Endothelial cell of umbilical vein (primary cell): ENCODE measurements at regions not wholly inside any gene's neighbourhood (a gene's known extent, or its start where the extent isn't known, plus 50 kb on each side); places are given as distances from the start of the nearest gene placed in this dataset.

Experiments
- BruUV-seq: library from RNA; stranded (reverse); fragments of 400-500 nt; replicated peaks from 2 replicates; lab custom pipeline; 2021; lab: Mats Ljungman, UMichigan
- CTCF ChIA-PET: fragments of 300-600, 350-600 bp; sonication (Branson Sonifier 250); formaldehyde crosslinking; loops from one replicate; lab custom pipeline; 2021; ENCODE audit warnings: antibody characterized with exemption, inconsistent platforms; lab: Charles Lee
- POLR2A ChIA-PET: fragments of 300-600, 350-600 bp; sonication (Branson Sonifier 250); formaldehyde crosslinking; loops from one replicate; lab custom pipeline; 2021; ENCODE audit warnings: antibody characterized with exemption, inconsistent platforms; lab: Charles Lee
- DNase-seq: peaks from one replicate; pipeline ENCODE4 v3.0.0-alpha.2; 2011; ENCODE audit warnings: low read depth, low spot score
- FAIRE-seq: peaks from 2 replicates; lab custom pipeline; 2011; peaks lifted over from hg19 to GRCh38; lab: Jason Lieb, UNC
- H2AFZ ChIP-seq: 2 replicates; pipeline ENCODE4 v1.6.0; 2012; ENCODE audit warnings: low read depth, low read length, control low read depth, inconsistent platforms
- H3K27ac ChIP-seq: 2 replicates; pipeline ENCODE4 v1.5.1; 2011; ENCODE audit warnings: low read depth, mild to moderate bottlenecking, control low read depth, low read length, moderate library complexity; ENCODE audit not compliant: insufficient read depth
- H3K27me3 ChIP-seq, 2 experiments: 2 replicates each; pipeline versions ENCODE4 v1.6.0 to v1.6.1; 2011; ENCODE audit warnings: low read length in 2 of 2, mixed read lengths in 1 of 2; ENCODE audit not compliant: control insufficient read depth in 2 of 2, insufficient read depth in 2 of 2
- H3K36me3 ChIP-seq, 2 experiments: 2 replicates in 1 of 2; 3 replicates in 1 of 2; pipeline ENCODE4 v1.5.1; 2011; ENCODE audit warnings: low read length in 2 of 2, mild to moderate bottlenecking in 1 of 2, moderate library complexity in 1 of 2; ENCODE audit not compliant: control insufficient read depth in 2 of 2, insufficient read depth in 2 of 2; ENCODE audit errors: extremely low read depth in 1 of 2
- H3K4me1 ChIP-seq: 3 replicates; pipeline ENCODE4 v1.5.1; 2011; ENCODE audit warnings: mild to moderate bottlenecking, low read length; ENCODE audit not compliant: control insufficient read depth, insufficient read depth; ENCODE audit errors: extremely low read depth
- H3K4me2 ChIP-seq: 2 replicates; pipeline ENCODE4 v1.6.1; 2011; ENCODE audit warnings: low read length, control low read depth, mixed read lengths; ENCODE audit not compliant: insufficient read depth
- H3K4me3 ChIP-seq, 3 experiments: fragments of 200-600 bp in 1 of 3; sonication (generic), shearing (Covaris generic) in 1 of 3; replicated peaks in 1 of 3; 2 replicates each; pipeline ENCODE4 v1.5.1; 2011 to 2016; ENCODE audit warnings: control low read depth in 3 of 3, low read length in 3 of 3, mild to moderate bottlenecking in 2 of 3, inconsistent platforms in 1 of 3, low read depth in 1 of 3, moderate library complexity in 1 of 3; ENCODE audit not compliant: insufficient read depth in 1 of 3
- H3K79me2 ChIP-seq: 2 replicates; pipeline ENCODE4 v1.6.0; 2012; ENCODE audit warnings: low read length, inconsistent platforms; ENCODE audit not compliant: control insufficient read depth, insufficient read depth
- H3K9ac ChIP-seq: replicated peaks from 2 replicates; pipeline ENCODE3; 2011; ENCODE audit warnings: low read length, control low read depth; ENCODE audit not compliant: insufficient read depth; ENCODE audit errors: extremely low read depth
- H3K9me1 ChIP-seq: replicated peaks from 3 replicates; pipeline ENCODE4 v1.6.0; 2011; ENCODE audit warnings: mild to moderate bottlenecking, low read length; ENCODE audit not compliant: control insufficient read depth, insufficient read depth; ENCODE audit errors: extremely low read depth
- H3K9me3 ChIP-seq: replicated peaks from 2 replicates; pipeline ENCODE4 v1.5.1; 2012; ENCODE audit warnings: low read length, inconsistent platforms; ENCODE audit not compliant: control insufficient read depth, insufficient read depth
- H4K20me1 ChIP-seq: replicated peaks from 2 replicates; pipeline ENCODE3; 2011; ENCODE audit warnings: mild to moderate bottlenecking, low read length; ENCODE audit not compliant: control insufficient read depth, insufficient read depth; ENCODE audit errors: extremely low read depth
- EZH2 ChIP-seq: IDR thresholded peaks from 2 replicates; pipeline ENCODE4 v1.6.1; 2012; ENCODE audit warnings: borderline replicate concordance, low read depth, mild to moderate bottlenecking, moderate library complexity, low read length, inconsistent platforms; ENCODE audit not compliant: severe bottlenecking
- FOS ChIP-seq: IDR thresholded peaks from 2 replicates; pipeline ENCODE4 v1.6.1; 2011; ENCODE audit warnings: mild to moderate bottlenecking, low read length, moderate library complexity, borderline replicate concordance; ENCODE audit not compliant: insufficient read depth
- GATA2 ChIP-seq: IDR thresholded peaks from 2 replicates; pipeline ENCODE4 v1.7.0; 2011; ENCODE audit warnings: low read depth, mild to moderate bottlenecking, moderate library complexity, mixed read lengths, low read length; ENCODE audit not compliant: insufficient read length, insufficient read depth
- JUN ChIP-seq: IDR thresholded peaks from 2 replicates; pipeline ENCODE4 v1.6.1; 2011; ENCODE audit warnings: borderline replicate concordance, low read depth; ENCODE audit not compliant: insufficient read length, insufficient read depth
- MYC ChIP-seq: IDR thresholded peaks from one replicate; pipeline ENCODE4 v1.6.1; 2011; ENCODE audit warnings: mild to moderate bottlenecking, low read depth, low read length
- POLR2A ChIP-seq: IDR thresholded peaks from 2 replicates; pipeline ENCODE4 v1.6.1; 2012; ENCODE audit warnings: low read depth, mild to moderate bottlenecking, control low read depth, low read length
- POLR2AphosphoS5 ChIP-seq: IDR thresholded peaks from 2 replicates; pipeline ENCODE4 v1.6.1; 2012; ENCODE audit warnings: low read depth, mild to moderate bottlenecking, control low read depth, low read length, moderate library complexity; ENCODE audit not compliant: insufficient read depth
- dilution Hi-C: fragments of 300-500 bp; cut with MboI; formaldehyde crosslinking; loops from one replicate; pipeline ENCODE4 v1.15.0; 2019; ENCODE audit warnings: low sequenced_read_pairs; ENCODE audit not compliant: extremely low pct_ligation_motif_present
- intact Hi-C: fragments of 100-400 bp; cut with micrococcal nuclease; formaldehyde crosslinking; loops from one replicate; pipeline ENCODE4 v1.10.0; 2022
- TF ChIP-seq, protein P1 (sequence below): IDR thresholded peaks from 2 replicates; pipeline ENCODE4 v1.6.1; 2011; ENCODE audit not compliant: insufficient read depth, insufficient read length
- TF ChIP-seq, protein P2 (sequence below), 2 donors: IDR thresholded peaks; 1 replicate in 1 of 2; 2 replicates in 1 of 2; pipeline ENCODE4 v1.5.1; 2011; ENCODE audit warnings: low read length in 2 of 2, mild to moderate bottlenecking in 2 of 2, moderate library complexity in 2 of 2, control low read depth in 1 of 2, inconsistent platforms in 1 of 2, low read depth in 1 of 2; ENCODE audit not compliant: insufficient read depth in 1 of 2; ENCODE audit errors: extremely low read depth in 1 of 2

DNA sequence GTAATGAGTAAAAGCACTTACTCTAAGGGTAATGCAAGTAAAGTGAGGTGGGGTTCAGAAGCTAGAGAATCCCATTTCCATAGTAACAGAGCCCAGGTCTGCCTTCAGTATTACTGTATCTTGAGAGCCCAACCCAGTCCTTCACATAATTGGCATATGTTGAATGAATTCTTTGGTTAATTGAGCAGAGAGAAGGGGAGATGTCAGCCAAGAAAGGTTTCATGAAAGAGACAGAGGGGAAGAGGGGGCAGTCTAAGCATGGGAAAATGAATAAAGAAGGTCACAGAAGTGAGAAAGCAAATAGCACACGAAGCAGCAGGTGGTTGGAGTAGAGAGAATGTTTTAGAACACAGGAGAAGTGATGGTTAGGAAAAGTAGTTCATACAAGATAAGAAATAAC is 371.1 kb downstream of the SEC23A start:
- no peak overlapping the region for H3K4me2 ChIP-seq
- peaks cover 0 to 3% of the 10 kb centered on the region in 2 experiments for H3K27me3 ChIP-seq
- no peak for TF ChIP-seq POLR2AphosphoS5
- no peak for TF ChIP-seq POLR2A
- no peak for TF ChIP-seq EZH2
- no peak for TF ChIP-seq JUN
- TF ChIP-seq MYC, result no peak
- TF ChIP-seq, protein P1, sequence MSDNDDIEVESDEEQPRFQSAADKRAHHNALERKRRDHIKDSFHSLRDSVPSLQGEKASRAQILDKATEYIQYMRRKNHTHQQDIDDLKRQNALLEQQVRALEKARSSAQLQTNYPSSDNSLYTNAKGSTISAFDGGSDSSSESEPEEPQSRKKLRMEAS, result no peak
- TF ChIP-seq, protein P2, sequence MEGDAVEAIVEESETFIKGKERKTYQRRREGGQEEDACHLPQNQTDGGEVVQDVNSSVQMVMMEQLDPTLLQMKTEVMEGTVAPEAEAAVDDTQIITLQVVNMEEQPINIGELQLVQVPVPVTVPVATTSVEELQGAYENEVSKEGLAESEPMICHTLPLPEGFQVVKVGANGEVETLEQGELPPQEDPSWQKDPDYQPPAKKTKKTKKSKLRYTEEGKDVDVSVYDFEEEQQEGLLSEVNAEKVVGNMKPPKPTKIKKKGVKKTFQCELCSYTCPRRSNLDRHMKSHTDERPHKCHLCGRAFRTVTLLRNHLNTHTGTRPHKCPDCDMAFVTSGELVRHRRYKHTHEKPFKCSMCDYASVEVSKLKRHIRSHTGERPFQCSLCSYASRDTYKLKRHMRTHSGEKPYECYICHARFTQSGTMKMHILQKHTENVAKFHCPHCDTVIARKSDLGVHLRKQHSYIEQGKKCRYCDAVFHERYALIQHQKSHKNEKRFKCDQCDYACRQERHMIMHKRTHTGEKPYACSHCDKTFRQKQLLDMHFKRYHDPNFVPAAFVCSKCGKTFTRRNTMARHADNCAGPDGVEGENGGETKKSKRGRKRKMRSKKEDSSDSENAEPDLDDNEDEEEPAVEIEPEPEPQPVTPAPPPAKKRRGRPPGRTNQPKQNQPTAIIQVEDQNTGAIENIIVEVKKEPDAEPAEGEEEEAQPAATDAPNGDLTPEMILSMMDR (IDR thresholded peaks at IDR 0.05; ENCODE audit: extremely low read depth in 1 of 2, insufficient read depth in 1 of 2, low read depth in 1 of 2, low read length in 2 of 2), result no peak
- TF ChIP-seq GATA2, result no peak
- no peak for TF ChIP-seq FOS
- no peaks in the 10 kb centered on the region for H4K20me1 ChIP-seq
- H3K9me1 ChIP-seq, result no peaks in the 10 kb centered on the region
- intact Hi-C loops, result no loop called here
- no peaks in the 10 kb centered on the region for H3K79me2 ChIP-seq
- H3K27ac ChIP-seq, result no peak overlapping the region
- H3K4me3 ChIP-seq, result no peak overlapping the region
- dilution Hi-C loops, result no loop called here
- CTCF ChIA-PET, result no interaction called here
- no TSS peak for BruUV-seq
- DNase-seq, result no peak
- no peak for FAIRE-seq
- no peaks in the 10 kb centered on the region for H3K36me3 ChIP-seq
- H2AFZ ChIP-seq, result no peak overlapping the region
- POLR2A ChIA-PET, result no interaction called here
- no peak overlapping the region for H3K9ac ChIP-seq
- H3K4me1 ChIP-seq, result no peaks in the 10 kb centered on the region
- no peaks in the 10 kb centered on the region for H3K9me3 ChIP-seq
